HG03045 (cell line): ENCODE measurements at regions not wholly inside any gene's neighbourhood (a gene's known extent, or its start where the extent isn't known, plus 50 kb on each side); places are given as distances from the start of the nearest gene placed in this dataset.
"Not testable (repeated sequence)": the region's sequence is repeated elsewhere in the genome, so short reads cannot be mapped to it uniquely, and the experiment has no call there.

Experiments
- ATAC-seq: cut with Tn5 transposase; IDR thresholded peaks from one replicate; pipeline ENCODE4 v1.9.1; 2021; ENCODE audit warnings: mild to moderate bottlenecking, moderate library complexity; ENCODE audit not compliant: unreplicated experiment

DNA sequence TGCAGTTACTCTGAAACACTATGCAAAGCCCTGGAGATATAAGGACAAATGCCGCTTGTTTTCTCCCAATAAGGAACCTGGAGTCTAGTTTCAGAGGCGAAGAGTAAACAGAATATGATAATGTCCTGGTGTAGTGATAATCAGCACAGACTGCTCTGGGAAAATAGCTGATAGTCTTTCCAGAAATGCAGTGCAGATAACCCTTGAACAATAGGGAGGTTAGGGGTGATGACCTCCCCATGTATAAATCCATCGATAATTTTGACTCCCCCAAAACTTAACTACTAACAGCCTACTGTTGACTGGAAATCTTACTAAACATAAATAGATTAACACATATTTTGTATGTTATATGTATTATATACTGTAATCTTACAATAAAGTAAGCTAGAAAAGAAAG is 1280.9 kb upstream of the TENM3 start:
- no peak for ATAC-seq

DNA sequence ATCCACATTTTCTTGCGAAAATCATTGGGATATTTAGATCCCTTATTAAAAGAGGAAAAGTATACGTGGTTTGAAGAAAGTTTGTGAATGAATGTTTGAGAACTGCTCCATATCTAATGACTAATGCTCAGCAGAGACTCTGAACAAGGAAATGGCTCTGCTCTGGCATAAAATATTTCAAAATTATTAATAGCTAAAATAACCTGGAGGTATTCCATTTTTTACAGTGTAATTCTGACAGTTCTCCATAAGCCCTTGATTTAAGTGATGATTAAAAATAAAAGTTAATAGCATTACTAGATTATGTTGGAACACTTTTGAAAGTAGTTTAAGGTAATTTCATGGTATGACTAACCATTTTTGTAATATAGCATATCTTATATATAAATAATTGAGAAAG is 1276.9 kb upstream of the TENM3 start:
- no peak for ATAC-seq

DNA sequence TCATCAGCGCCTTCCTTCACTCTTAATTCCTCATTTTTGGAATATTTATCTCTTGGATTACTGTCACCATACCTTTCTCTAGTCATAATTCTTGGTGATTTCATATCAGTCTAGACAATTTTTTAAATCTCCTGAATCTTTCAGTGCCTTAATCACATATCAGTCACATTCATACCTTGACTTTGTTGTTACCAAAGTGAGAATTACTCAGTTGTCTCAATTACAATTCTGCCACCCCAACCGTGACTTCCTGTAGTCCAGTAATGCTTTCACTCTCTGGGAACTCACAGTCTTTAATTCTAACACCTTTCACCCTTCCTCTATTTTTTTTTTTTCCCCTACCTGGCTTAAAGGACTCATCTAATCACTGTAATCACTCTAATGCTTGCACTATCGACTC is 1275.3 kb upstream of the TENM3 start:
- ATAC-seq = no peak

DNA sequence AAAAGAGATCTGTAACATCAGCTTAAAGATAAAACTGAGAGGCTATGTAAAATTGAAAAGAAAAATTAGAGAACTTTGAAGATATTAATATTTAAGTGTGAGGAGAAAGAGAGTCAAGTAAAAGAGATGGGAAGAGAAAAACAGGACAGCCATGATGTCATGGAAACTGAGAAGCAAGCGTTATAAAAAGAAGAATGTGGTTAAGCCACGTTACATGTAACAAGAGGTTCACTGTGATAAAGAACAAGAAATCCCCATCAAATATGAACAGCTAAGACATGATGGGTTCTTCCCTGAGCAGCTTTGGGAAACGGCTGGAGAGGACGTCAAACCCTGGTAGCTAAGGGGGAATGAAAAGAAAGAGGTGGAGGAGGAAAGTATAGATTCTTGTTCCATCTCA is 1269.3 kb upstream of the TENM3 start:
- no peak for ATAC-seq

DNA sequence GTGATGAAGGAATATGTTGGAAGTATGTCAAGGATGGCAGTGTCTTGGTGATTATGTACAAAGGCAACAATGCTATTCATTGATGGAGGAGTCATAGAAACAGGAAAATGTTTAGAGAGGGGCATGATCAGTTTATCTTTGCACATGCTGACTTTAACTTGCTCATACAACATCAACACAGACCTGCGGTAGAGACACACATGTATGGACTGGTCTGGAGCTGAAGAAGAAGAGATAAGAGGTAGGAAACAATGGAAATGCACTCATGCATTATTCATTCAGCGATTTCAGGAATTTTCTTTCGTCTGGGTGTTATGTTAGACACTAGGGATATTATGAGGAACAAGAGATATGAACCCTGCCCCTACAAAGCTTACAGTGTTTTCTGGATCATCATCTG is 1252.3 kb upstream of the TENM3 start:
- ATAC-seq = no peak

DNA sequence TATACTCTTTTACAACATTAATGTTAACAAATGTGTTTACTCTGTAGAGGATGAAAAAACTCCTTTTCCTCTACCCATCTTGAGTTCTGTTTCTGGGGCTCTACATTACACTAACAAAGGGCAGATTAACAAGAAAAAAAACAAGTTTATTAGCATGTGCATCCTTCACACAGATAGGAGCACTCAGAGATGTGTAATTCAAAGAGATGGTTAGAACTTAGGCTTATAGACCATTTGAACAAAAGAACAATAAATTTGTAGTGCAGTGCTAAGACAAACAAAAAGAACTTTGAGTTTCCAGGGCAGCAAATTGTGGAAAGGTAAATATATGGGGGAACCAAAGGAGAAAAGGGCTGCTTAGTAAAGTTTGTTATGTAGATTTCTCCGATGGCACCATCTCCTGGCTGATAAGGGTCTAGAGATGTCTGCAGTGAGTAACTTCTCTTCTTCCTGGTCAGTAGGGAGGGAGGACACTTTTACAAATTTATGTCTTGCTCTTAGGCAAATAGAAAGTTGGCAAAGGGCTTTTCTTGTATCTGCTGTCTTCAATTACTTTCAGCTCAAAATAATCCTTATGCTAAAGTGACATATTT is 1249.9 kb upstream of the TENM3 start:
- ATAC-seq = no peak

DNA sequence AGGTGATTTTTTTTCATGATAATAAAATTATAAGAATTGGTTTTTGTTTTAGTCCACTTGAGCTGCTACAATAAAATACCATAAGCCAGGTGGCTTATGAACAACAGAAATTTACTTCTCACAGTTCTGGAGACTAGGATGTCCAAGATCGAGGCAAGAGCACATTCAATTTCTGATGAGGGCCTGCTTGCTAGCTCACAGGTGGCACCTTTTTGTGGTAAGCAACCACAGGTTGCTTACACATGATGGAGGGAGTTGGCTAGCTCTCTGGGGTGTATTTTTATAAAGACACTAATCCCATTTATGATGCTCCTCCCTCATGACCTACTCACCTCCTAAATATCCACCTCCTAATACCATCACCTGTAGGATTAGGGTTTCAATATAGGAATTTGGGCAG is 1248.5 kb upstream of the TENM3 start:
- ATAC-seq = no peak

DNA sequence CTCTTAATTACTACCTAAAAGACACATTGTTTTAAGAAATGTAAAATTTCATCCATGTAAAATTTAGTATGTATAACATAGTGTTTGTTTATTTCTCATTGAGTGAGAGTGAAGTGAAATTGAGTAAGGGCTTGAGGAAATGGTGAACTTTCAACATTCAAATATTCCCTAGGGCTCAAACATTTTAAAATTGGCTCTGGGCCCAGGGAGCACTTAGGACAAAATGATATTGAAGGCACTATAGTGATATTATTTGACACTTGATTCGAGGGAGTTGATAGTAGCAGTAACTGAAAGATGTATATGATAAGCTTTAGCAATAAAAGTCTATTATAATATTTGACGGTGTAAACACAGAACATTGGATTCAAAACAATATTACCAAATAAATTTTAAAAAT is 1244.0 kb upstream of the TENM3 start:
- ATAC-seq = no peak

DNA sequence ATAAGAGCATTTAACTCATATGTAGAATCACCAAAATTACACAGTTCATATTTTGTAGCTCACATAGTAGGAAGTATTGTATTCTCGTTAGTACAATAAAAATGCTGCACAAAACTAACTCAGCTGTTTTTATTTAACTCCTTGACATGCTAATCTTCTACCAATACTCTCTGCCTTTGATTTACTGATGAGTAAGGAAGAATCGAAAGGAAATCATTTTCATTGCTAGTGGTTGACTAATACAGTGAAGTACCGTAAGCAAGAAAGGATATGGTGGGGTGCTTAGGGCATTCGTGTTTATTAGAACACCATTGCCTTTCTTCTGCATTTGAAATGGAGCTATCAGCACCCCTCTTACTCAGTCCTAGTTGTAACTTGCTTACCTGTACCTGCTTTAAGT is 1239.1 kb upstream of the TENM3 start:
- no peak for ATAC-seq

DNA sequence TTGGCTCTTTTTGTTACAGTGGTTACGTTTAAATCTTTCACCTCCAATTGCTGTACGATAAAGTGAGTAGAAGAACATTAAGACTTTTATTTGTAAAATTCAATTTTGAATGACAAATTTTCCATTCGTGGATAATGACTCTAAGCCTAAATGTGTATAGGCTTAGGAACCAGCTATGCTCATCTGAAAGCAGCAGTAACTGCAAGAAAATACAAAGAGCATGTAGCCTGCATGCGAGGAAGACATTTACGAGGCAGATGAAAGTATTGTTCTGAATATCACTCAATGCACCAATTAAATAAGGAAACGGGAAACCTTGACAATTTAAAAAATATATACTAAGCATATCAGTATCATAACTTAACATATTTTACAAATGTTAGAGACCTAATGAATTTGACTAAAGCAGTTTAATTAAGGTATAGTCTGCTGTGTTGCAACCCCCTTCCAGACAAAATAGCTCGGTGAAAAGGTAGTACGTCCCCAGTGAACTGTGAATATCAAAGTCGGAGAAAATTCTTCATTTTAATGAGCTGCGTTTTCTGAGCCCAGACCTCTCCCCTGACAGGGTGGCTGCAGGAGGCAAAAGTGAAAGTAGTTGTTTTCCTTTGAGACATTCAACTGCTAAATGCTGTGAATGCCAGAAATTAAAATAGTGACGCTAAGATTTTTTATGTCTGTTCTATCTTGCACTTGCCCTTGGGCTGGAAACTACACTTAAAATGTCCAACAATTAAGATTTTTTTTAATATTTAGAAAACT is 1236.5 kb upstream of the TENM3 start:
- ATAC-seq = no peak

DNA sequence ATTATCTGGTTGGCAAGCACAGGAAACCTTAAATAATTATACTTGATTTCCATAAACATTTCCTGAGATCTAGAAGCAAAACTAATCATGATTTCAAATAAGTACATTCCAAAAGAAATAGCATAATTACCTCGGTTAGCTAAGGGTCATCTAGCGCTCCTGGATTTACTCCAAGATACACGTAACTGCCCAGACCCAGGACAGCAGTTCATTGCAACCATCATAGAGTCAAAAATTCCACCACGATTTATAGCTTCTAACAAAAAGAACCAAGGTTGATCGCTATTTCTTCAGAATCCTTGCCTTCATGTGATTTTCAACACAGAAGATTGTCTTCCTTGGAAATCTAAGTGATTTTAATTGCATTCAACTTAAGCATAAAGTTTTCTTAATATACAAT is 1235.5 kb upstream of the TENM3 start:
- ATAC-seq = no peak

DNA sequence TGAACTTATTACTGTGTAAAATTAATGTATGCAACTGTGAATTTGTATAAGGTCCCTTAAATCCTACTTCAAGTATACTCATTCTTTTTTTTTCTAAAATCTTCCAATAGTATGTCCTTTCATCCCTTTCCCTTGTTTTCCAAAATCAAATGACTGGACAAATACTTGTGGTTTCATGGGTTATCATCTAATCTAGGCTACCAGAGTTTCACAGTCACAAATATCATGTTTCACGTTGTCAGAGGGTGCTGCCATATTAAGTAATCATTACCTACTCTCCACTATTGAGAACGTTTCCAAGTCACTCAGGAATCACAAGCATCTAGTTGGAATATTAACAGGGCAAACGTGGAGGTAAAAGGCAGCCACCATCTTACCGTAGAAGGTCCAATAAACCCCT is 1235.0 kb upstream of the TENM3 start:
- no peak for ATAC-seq

DNA sequence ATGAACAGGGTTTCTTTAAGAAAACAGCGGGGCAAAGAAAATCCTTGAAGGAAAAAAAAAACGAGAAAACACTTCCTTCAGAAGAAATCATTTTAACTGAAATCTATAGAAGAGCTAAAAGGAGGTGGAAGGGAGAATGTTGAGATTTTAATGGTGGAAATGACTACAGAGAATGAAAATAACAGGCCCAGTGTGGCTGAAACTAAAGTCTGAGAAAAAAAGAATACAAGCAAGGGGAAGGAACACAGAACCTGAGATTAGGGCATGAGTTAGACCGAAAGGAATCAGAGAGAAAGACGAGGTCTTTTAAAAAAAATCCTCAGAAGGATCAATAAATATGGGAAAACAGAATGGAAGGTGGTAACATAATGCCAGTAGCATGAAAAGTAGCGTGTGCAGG is 1230.0 kb upstream of the TENM3 start:
- ATAC-seq = no peak

DNA sequence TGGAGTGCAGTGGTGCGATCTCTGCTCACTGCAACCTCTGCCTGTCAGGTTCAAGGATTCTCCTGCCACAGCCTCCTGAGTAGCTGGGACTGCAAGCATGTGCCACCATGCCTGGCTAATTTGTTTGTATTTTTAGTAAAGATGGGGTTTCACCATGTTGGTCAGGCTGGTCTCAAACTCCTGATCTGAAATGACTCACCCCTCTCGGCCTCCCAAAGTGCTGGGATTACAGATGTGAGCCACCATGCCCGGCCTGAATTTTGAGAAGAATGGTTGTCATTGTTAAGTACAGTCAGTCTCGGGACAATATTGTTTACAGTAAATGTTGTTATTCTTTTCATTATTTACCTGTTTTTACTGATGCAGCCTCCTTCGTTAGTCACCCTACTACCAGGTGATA is 1226.2 kb upstream of the TENM3 start:
- ATAC-seq = no peak

DNA sequence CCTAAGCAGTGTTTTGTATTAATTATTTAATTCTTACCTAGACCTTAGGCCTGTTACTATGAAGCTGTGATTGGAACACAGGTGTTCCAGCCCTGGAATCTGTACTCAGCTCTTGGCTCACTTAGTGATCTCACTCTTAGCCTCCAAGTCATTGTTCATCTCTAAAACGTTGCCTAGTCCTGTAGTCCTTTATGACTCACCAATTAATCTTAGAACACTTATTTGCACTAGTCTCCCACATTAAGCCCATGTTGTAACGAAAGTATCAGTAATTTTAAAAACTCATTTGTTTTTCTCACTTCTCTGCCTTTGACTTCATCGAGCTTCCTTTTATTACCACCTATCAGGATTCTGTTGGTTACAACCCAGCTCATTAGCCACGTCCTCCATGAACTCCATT is 1224.7 kb upstream of the TENM3 start:
- no peak for ATAC-seq

DNA sequence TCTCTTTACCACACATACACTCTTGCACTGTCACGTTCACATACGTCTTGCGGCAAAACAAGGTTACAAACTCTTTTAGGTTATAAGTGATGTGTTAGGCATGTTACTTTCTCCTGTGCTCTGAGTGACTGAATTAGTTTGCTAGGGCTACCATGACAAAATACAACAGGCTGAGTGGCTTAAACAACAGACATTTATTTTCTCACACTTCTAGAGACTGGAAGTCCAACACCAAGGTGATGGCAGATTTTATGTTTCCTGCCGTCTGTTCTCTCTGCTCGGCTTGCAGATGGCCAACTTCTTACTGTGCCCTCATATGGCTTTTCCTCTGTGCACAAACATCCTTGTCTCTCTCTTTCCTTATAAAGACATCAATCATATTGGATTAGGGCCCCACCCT is 1224.3 kb upstream of the TENM3 start:
- no peak for ATAC-seq

DNA sequence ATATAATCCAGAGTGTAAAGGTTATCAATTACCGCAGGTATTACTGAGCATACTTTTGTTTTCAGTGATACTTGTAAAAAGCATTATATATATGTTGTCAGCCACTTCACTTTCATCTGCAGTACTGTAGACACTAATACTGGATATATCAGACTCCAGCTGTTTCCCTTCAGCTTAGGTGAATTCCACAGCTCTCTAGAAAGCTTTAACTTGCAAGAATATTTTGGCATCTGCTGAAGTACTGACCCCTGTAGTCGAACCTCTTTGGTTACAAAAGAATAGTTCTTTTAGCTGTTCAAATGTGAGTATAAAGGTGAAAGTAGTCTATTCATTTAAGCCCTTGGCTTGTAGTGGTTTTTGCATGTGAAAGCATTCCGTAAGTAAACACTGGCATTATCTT is 1222.7 kb upstream of the TENM3 start:
- ATAC-seq = no peak

DNA sequence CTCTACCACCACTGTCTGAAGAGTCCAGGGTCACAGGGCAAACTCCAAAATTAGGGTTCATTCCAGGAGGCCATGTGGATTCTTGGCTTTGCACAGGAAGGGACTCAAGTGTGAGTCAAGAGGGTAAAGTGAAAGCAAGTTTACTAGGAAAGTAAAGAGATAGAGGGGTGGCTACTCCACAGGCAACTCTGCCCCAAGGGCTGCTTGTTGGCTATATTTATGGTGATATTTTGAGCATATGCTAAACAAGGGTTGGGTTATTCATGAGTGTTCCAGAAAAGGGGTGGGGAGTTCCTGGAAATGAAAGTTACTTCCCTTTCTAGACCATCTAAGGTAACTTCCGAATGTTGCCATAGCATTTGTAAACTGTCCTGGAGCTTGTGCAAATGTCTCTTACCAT is 1222.0 kb upstream of the TENM3 start:
- no peak for ATAC-seq

DNA sequence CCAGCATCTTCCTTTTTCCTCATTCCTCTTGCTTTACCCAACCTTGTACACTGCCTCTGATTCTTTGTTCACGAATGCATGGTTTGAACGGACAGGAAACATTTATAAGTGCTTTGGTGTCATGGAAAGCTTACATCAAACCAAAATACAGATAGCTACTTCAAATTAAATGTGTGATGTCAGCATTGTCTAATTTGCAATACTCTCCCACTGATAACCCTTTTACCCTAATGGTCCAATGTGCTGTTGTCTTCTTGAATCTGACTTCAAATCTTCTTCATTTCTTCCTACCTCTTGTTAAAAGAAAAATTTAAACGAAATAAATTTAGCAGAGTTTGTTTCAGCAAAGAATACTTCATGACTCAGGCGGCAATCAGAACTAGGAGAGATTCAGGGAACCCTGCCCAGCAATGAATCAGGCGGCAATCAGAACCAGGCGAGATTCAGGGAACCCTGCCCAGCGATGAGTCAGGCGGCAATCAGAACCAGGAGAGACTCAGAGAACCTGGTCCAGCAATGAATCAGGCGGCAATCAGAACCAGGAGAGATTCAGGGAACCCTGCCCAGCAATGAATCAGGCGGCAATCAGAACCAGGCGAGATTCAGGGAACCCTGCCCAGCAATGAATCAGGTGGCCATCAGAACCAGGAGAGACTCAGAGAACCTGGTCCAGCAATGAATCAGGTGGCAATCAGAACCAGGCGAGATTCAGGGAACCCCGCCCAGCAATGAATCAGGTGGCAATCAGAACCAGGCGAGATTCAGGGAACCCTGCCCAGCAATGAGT is 1212.9 kb upstream of the TENM3 start:
- not testable (repeated sequence) for ATAC-seq

DNA sequence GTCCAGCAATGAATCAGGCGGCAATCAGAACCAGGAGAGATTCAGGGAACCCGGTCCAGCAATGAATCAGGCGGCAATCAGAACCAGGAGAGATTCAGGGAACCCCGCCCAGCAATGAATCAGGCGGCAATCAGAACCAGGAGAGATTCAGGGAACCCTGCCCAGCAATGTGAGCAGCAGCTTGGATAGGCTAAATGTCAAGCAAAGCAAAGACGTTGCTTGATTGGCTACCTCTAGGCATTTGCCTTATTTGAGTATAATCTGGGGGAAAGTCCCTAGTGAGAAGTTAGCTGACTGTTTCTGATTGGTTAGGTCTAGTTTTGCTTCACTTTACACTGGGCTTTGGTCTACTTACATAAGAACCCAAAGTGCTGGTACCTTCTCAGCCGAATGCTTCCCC is 1212.2 kb upstream of the TENM3 start:
- no peak for ATAC-seq

DNA sequence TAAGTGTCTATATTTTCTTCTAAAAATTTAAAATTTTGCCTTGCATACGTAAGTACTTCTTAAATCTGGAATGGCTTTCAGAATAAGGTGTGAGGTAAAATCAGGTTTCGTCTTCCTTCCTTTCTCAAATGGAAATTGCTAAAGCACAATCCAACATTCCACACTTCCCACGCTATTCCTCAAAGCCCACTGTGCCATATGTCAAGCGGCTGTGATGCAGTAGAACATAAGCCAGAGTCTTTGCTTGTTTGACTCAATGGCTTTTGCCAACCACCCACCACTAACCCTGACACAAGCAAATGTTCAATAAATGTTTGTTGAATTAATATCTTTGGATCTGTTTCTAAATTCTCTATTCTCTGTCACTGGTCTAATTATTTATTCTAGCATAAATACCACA is 1199.7 kb upstream of the TENM3 start:
- ATAC-seq = no peak

DNA sequence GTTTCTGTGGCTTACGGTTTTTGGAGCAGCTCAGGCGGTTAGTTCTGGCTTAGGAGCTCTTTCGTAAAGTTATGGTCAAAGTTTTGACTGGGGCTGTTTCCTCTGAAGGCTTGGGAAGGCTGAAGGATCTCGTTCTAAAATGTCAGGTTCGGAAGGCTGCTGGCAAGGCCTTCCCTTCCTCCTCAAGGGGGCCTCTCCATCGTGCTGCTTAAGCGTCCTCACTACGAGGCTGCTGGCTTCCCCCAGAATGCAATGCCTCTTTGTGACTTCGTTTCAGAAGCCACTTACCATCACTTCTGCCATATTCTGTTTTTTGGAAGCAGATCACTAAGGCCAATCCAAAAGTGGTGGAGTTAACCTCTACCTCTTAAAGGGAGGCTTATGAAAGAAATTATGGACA is 1196.4 kb upstream of the TENM3 start:
- ATAC-seq = no peak
